HG02588 (cell line): ENCODE measurements at regions not wholly inside any gene's neighbourhood (a gene's known extent, or its start where the extent isn't known, plus 50 kb on each side); places are given as distances from the start of the nearest gene placed in this dataset.

Experiments used
- ATAC-seq: cut with Tn5 transposase; IDR thresholded peaks from one replicate; pipeline ENCODE4 v1.9.1; 2021; ENCODE audit warnings: mild to moderate bottlenecking, moderate library complexity; ENCODE audit not compliant: unreplicated experiment

DNA sequence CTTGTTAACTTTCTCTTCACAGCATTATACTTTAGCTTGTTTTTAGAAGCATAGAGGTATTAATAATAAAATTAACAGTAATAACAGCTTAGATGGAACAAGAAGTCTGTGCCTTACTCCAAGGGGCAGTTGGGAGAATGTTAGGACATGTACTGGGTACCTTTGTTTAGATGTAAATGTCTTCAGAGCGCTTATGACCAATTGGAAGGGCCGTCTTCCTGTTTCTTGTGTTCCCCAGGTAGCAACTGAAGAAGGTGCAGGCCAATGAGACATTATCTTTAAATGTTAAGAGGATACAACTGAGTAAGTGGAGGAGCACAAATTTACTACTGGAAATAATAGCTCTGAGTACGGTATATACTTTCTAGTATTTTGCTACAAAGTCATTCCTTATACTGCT is 180.9 kb upstream of the SYT1 start:
- no peak for ATAC-seq

DNA sequence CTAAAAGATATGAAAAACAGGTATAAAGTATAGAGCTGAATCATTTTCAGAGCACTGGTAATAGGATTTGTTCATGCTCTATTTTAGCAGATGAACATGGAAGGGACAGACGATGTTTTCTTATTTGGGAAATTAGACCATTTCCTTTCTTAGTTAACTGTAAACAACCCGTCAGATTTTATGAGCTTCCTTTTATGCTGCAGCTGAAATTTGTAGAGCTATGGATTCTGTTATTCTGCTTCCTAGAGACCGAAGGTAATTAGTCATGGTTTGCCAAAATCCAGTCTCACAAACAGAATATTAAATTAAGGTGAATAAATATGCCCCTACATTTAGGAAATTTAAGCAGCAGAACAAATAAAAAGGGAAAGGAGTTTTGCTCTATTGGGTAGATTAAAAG is 180.2 kb upstream of the SYT1 start:
- no peak for ATAC-seq

DNA sequence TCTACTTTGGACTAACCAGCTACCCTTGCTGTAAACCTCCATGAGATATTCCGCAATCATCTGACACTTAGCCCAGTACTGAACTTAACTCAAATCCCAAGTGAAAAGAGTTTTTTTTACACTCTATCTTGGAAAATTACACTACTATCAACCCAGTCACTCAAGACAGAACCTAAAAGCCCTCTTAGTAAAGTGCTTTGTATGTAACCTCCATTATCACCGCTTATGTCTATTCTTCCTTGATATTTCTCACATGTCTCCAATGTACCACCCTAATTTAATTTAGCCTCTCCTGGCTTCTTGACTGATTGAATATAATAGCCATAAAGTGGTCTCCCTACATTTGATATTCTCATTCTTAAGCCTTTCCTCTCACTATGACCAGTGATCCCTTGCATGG is 168.8 kb upstream of the SYT1 start:
- no peak for ATAC-seq

DNA sequence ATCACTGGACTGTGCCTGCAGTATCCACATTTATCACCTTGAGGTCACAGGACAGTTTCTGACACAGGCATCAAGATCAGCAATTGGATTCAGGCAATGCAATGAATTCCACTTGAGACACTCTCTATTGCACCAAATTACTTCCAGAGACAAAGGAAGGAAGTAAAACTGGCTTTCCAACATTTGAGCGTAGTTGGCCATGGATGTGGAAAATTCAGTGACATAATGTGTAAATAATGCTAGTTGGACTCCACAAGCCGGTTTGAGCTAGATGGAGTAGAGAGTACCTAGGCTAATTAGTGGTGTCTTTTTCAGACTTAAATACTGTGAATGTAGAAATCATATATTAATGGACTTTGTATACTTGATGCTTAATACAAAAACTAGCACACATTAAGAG is 168.3 kb upstream of the SYT1 start:
- ATAC-seq = no peak

DNA sequence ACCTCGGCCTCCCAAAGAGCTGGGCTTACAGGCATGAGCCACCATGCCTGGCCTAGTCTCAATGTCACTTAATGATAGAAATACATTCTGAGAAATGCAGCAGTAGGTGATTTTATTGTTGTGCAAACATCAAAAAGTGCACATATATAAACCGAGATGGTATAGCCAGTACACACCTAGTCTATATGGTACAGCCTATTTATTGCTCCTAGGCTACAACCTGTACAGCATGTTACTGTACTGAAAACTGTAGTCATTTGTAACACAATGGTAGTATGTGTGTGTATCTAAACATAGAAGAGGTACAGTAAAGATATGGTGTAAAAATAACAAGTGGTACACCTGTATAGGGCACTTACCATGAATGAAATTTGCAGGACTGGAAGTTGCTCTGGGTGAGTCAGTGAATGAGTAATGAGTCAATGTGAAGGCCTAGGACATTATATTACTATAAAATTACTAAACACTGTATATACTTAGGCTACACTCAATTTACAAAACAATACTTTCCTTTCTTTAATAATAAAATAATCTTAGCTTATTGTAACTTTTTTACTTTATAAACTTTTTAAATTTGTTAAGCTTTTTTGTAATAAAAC is 166.7 kb upstream of the SYT1 start:
- no peak for ATAC-seq

DNA sequence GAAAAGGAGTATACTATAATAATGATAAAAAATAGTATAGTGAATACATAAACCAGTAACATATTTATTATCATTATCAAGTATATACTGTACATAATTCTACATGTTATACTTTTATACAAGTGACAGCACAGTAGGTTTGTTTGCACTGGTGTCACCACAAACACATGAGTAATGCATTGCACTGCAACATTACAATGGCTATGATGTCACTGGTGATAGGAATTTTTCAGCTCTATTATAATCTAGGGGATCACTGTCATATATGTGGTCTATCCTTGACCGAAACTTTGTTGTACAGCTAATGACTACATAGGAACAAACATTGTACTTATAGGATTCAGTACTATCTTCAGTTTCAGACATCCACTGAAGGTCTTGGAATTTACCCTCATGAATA is 165.8 kb upstream of the SYT1 start:
- no peak for ATAC-seq

DNA sequence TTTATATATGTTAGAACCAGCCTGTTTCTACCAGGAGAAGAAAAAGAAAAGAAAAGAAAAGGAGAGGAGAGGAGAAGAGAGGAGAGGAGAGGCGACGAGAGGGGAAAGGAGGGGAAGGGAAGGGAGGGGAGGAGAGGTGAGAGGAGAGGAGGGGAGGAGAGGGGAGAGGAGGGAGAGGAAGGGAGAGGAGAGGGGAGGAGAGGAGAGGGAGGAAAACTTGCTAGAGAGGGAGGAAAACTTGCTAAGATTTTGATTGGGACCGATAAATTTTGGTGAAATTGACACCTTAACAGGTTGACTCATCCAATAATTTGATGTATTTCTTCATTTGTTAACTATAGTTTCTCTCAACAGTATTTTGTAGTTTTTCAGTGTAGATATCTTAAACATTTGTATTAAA is 164.0 kb upstream of the SYT1 start:
- ATAC-seq = no peak

DNA sequence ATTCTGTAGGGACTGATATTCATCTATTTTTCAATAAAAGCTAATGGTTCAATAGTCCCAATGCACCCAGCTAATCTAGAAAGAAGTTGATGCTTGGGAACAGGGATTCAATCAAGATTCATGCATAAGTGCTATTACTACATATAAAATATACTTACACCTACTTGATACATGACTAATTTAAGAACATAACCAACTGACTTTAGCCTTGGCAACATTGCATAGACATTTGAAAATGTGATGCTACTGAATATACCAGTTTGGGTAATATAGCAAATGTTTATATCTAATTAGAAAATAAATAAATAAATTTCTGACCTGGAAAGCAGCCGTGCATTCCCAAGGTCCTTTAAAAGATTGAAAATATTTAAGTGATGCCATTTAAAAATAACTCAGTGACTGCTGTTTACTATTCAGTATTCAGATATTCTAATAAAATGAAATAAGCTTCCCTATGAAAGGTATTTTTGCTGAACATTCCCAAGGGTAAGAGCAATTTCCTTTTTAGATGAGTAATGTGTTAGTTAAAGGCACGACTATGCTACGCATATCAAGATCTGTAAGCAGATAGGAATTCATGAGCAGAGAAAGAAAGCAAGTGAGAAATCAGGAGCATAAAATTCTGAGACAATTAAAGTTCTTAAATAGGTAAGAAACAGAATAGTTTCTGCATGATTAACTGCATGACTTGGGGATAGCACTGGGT is 160.6 kb upstream of the SYT1 start:
- ATAC-seq = no peak

DNA sequence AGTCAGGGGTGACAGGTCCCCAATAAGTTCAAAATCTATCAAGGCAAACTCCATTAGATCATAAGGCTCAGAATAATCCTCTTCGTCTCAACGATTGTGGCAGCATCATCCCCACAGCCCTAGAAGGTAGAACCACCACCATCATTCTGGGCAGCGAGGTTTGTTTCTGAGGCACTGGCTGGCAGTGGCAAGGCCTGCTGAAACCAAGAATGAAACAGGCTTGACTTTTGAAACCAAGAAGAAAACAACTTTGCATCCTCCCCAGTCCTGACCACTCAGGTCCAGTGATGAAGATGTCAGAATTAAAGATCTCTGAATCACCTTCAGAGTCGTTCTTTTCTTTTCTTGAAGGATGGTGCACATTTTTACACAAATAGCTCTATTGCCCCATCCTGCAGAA is 152.6 kb upstream of the SYT1 start:
- no peak for ATAC-seq

DNA sequence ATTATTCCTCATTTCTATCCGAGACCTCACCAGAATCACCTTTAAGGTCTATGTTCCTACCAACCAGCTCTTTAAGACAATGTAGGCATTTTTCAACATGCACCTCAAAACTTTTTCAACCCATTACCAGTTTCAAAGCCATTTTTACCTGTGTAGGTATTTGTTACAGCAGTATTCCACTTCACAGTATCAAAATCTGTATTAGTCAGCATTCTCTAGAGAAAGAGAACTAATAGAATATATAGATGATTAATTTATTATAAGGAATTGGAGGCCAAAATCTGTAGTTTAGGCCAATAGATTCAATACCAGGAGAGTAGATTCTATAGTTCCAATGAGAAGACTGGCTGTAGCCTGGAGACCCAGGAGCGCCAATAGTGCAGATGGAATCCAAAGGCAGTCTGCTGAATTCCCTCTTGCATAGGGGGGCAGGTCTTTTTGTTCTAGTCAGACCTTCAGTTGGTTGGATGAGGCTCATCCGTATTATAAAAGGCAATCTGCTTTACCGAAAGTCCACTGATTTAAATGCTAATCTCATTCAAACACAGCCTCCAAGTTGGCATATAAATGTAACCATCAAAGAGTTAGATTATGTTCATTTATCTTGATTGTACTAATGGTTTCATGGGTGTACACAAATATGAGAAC is 151.6 kb upstream of the SYT1 start:
- no peak for ATAC-seq

DNA sequence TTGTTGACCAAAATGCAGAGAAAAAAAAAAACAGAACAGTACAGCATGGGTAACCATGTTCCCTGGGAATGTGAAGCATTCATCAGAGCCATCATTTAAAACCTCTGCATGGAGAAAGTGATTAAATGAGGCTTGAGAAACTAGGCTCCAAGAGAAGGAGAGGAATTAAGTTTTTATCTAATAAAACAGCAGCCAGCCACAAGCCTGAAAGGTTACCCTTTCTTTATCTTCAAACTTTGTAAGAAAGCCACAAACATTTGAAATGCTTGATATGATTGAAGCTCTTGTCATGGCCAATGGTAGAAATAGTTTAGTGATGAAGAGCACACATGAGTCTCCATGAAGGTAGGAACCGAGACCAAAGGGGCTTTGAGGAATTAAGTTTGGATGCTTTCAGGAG is 144.9 kb upstream of the SYT1 start:
- ATAC-seq = no peak

DNA sequence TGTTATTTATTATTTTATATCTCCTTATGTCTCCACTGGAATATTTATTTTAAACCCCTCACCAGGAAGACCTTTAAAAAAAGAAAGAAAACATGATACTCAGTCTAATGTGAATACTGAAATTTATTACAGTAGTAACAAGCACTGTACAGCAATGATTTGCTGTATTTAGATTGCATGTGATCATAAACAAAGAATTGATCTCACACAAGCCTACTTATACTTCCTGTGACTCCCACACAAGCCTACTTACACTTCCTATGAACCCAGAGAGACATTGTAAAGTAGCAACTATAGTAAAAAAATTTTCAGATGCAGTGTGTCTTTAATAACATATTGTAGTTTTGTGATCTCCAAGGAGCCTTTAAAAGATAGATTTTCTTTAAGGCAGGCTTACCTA is 142.7 kb upstream of the SYT1 start:
- ATAC-seq = no peak

DNA sequence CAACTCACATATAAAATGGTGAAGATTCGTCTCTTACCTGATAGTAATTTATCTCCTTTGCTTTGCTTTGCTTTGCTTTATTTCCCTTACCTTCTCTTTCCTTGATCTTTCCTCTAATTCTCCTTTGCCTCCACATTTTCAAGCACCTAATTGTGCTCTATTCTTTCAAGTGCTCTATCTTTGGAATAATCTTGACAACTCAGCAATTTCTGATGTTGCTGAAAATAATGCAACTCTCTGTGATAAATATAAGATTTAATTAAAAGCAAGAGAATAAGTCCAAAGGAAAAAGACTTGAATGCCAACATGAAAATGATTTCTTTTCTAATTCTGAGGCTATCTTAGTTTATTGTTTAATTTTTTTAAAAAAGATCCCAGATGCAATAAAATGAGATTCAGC is 139.5 kb upstream of the SYT1 start:
- ATAC-seq = no peak

DNA sequence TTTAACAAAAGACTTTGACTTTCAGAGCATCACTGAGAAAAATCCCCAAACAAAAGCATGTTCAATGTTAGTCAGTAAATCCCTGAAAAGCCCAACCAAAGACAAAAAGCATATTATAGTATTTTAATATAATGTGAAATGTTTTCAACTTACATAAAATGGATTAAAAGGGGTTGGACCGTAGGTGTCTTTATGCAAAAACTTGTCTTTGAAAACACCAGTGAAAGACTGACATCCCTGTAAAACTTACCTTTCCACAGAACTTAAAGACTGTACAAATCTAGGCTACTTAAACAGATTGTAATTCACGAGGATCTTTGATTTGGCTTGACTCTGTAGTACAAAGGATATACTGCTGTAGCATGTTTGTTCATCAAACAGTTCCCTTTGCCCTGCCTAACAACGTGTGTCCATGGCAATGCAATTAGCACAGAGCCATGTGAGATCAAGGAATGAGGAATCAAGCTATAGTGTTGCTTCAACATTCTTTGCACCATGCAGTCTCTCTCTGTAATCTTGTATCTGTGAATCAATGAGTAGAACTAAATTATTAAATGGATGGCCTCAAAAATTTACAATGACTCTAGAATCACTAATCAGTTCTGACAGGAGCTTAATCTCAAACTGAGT is 138.5 kb upstream of the SYT1 start:
- no peak for ATAC-seq

DNA sequence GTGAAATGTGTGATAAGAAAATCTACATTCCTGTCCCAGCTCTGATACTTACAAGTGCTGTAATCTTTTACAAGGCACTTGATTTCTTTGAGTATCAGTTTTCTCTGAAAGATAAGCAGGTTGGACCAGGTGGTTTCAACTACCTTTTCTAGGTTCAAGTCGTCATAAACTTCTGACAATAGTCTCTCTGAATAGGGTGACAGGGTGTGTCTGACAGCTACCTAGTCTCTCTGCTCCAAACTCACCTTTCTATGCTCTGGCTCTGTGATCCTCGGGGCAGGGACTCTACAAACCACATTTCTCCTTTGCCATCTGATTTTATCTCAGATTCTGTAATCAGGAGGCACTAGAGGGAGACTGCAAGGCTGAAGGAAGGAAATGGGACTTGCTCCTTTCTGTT is 137.7 kb upstream of the SYT1 start:
- no peak for ATAC-seq

DNA sequence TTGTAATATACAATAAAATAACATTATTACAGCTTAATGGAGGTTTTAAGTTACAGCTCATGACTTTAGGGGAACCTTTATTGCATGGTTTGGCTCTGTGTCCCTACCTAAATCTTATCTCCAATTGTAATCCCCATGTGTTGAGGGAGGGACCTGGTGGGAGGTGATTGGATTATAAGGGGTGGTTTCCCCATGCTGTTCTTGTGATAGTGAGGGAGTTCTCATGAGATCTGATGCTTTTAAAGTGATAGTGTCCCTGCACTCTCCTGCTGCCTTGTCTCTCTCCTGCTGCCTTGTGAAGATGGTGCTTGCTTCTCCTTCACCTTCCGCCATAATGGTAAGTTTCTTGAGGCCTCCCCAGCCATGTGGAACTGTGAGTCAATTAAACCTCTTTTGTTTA is 132.1 kb upstream of the SYT1 start:
- ATAC-seq = no peak

DNA sequence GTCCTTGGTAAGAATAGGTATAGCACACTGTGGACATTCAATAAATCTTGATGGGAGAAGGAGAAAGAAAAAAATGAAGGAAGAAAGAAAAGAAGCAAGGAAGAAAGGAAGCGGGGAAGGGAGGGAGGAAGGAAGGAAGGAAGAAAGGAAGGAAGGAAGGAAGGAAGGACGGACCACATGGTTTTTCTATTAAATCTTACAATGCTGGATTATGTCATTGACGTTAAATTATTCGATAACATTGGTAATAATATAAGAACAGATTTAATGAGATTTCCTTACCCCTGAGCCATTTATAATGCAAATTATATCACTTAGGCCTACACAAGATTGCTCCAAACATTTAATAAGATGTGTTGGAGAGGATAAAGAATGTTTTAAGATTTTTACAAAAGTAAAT is 124.9 kb upstream of the SYT1 start:
- no peak for ATAC-seq

DNA sequence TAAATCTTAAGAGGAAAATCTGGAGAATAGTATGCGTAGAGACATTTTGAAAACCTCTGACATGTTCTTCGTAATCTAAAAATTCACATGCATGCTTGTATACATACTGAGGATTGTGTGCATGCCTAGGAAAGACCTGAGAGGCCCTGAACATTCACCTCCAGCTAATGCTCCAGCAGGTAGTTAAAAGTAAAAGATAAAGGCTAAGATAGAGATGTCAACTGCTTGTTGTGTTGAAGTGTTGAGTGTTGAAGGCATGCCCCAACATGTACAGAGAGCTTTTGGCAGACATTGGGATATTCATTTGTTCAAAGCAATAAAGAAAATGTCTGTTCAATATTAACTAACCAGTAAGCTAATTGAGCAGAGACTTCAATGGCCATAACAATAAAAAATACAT is 118.6 kb upstream of the SYT1 start:
- no peak for ATAC-seq

DNA sequence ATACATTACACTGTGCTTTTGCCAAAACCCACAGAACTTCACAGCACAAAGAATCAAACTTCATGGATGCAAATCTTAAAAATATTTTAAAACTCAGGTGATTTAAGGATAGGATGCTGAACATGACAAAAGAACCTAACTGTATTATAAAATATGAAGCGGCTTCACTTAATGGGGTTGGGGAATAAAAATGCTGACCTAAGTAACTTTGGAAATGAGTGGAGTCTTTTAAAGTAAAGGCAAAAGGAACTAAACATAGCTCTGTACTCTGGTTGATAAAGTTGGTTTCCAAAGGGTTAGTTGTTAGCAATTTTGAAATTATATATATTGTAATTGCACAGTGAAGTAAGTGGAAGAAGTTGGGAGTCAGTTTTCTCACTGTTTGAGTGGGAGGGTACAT is 111.5 kb upstream of the SYT1 start:
- no peak for ATAC-seq

DNA sequence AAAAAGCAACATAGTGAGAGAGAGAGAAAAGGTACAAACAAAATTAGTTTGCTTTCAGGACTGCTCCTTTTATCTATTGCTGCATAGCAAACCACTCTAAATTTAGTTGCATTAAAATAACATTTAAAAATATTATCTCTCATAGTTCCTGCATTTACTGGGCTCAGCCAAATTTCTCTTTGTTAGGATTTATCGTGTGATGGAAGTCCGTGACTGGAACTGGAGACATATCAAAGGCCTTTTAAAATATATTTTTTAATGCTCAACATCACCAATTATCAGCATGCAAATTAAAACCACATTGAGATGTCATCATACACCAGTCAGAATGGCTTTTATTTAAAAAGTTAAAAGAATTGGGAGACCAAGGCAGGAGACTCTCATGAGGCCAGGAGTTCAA is 107.6 kb upstream of the SYT1 start:
- no peak for ATAC-seq

DNA sequence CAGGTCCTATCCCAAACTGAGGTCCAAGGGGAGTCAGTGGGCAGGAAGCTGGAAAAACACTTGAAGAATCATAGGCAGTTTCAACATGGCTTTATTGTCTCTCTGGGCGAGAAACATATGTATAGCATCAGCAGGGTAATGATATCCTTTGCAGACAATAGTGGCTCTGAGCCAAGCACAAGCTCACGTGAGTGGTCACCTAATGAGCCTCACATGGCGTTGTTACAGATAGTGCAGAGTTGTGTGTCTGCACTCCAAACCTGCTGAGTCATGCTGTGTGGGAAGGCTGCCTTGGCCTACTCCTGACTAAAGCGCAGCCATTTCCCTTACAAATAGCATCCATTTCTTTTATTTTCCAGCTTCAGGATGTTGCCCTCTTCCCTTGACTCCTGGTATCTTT is 105.2 kb upstream of the SYT1 start:
- no peak for ATAC-seq

DNA sequence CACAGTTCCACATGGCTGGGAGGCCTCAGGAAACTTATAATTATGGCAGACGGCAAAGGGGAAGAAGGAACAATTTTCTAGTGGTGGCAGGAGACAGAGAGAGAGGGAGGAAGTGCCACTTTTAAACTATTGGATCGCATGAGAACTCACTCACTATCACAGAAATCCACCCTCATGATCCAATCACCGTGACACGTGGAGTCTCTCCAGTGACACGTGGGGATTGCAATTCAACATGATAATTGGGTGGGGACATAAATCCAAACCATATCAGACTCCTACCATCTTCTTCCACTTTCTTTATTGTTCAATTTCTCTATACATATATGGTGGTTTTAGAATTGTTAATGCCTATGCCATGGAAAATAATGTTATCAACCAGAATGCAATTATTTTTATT is 103.7 kb upstream of the SYT1 start:
- ATAC-seq = no peak
